Stimulated activated CD4-positive, alpha-beta T cell treated with anti-CD3 and anti-CD28 coated beads, Interleukin-2, amount 100 ng/mL, for 24 hours (primary cell): ENCODE measurements at regions not wholly inside any gene's neighbourhood (a gene's known extent, or its start where the extent isn't known, plus 50 kb on each side); places are given as distances from the start of the nearest gene placed in this dataset.

ENCODE experiments used
- DNase-seq, 2 donors: peaks; one replicate each; pipeline ENCODE4 v3.0.0-alpha.2; 2020

DNA sequence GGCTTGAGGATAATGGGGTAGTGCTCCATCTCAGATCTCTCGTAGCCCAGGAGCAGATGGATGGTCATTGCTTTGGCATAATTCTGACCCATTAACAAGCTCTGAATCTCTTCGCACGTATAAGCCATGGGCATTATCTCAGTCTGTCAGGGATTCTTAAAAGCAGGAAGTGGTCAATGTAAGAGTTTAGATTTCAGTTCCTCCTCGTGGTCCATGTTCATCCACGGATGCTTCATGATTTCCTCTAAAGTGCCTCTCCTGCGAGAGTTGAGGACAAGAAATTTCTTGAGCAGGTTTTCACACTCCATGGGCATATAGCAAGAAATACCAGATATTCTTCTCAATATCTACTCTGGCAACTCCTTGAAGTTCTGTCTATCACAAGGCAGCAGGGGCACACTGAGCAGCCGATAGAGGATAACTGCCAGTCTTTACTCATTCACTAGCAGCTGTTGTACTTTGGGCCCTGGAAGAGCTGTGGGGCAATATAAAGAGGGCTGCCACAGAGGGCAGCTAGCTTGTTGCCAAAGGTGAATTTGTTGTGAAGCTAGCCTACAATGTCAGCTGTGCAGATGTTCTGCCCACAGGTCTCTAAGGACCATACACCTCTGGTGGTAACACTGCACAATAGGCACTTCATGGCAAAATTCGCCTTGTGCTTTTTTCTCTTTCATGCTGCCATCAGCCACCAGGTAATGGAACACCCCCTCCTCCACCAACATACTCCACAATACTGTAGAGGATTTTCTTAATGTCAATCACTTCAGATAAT is 52.0 kb upstream of the WDR17 start:
- no peak for DNase-seq

DNA sequence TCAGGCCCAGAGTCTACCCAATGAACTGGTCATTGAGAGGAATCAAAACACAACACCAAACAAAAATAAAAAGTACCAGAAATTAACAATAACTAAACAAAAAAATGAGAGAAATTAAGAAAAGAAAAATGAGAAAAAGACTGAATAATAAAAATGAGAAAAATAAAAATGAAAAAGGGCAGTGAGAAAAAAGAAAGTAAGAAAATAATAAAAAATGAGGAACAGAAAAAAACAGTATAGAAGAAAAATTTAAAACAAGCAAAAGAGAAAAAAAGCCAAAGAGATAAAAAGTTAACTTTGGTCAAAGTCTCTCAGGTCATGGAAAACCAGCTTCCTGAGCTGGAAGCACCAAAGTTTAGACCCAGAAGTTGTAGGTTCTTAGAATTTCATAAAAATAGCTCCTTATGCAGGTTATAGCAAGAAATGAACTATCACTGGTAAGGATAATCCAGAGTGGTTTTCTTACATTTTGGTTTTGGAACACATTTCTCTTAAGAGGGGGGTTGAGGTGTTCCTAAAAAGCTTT is 51.0 kb upstream of the WDR17 start:
- no peak for DNase-seq
